SKM-1 treated with dmso at 0.1 percent for 144 hours (cell line): ENCODE measurements at regions not wholly inside any gene's neighbourhood (a gene's known extent, or its start where the extent isn't known, plus 50 kb on each side); places are given as distances from the start of the nearest gene placed in this dataset.
A peak's percentile ranks its signal among the peaks of the same experiment; 100 is the strongest.

Source experiments
- DNase-seq: peaks from one replicate; lab custom pipeline; 2025; ENCODE audit not compliant: unreplicated experiment; lab: John Stamatoyannopoulos, UW

DNA sequence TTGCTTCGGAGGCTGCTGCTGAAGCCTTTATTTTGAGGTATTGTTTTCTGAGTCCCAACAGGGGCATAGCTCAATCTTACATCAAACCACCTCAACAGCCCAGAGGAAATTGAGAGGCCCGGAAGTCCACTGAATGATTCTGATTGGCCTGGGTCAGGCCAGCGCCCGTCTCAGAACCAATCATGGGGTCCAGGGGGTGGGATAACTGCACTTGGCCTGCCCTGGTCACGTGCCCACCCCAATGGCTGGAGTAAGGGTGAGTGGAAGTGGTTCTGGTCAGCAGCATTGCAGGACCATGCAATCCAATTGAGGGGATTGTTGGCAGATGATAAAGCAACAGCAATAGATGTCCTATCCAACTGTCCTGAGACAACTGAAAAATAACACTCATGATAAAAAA is 190.6 kb downstream of the HERPUD2 start:
- no peak for DNase-seq

DNA sequence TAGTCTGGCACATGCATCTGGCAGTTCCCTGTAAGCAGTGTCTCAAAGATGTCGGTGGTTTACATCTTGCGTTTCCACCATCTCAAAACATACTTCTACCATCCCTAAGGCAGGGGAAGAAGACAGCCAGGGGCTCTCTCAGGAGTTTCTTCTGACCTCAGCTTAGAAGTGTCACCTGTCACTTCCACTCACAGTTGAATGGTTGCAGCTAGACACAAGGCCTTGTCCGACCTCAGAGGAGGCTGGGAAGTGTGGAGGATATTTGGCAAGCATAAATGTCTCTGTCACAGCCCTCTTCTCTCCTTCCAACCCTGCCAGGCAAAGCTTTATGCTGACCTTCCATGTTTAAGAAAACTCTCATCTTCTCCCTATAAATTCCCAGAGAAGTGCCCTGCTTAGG is 193.3 kb downstream of the HERPUD2 start:
- DNase-seq, result no peak

DNA sequence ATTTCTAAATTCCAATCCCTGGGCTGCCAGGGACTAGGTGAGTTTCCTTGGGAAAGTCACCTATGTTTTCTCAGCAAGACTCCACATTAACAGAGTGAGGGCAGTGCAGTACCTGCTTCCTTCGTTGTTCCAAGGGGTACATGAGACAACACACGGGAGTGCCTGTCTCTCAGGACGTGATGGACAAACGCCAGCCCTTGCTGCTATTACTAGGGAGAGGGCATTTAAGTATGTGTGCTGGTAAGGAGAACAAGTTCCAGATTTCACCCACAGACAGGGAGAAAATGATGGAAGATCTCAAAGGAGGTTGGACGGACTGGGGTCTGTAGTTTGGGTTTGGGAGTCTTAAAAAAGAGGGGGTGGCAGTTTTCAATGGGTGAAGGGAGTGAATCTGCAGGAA is 195.7 kb downstream of the HERPUD2 start:
- DNase-seq, result no peak

DNA sequence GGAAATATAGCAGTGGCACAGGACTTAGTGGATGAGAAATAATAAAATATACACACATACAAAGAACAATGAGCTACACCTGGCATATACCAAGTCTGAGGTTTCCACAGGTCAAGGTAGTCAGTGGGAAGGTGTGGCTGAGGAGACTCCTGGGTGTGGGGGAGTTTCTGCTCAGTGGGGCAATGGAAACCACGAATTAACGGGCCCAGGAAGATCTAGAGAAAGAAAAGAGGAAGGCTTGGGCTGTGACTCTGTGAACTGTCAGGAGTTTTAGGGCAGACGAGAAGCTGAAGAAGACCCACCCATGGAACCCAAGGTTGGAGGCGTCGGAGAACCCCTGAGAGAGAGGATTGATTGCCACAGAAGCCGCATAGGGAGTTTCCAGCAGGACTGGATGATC is 196.5 kb downstream of the HERPUD2 start:
- peak; percentile 49 for DNase-seq

DNA sequence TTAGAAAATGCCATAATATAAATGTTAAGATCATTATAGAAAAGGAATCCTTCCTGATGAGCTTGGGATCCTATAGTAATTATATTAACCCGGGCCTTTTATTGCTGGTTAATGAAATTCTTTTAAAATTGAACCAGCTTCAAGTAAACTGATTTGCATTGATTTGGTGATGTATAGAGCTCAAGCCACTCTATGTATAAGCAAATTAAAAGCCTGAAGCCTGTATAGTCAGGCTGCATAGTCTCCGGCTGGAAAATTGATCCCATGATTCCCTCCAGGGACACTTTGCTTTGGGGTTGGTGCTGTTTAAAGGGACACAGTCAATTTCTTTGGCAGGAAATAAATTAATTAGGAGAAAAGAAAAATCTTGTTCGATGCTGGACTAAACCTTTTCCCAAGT is 199.1 kb downstream of the HERPUD2 start:
- DNase-seq, result no peak

DNA sequence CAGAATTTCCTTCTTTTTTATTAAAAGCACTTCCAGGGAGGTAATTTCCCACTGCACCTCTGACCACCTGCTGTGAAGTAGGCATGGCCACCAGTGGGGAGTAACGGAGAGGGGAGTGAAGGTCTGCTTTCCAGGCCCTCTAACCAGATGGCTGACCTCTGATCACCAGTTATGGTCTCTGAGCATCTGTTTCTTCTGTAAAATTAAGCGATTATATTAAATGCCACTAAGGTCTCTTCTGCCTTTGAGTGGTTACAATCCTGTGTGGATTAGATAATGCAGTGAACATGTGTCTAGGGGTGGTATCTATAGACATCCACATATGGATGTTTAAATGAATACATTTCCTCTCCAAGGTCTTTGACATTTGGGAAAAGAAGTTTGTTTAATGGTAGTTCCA is 199.6 kb downstream of the HERPUD2 start:
- DNase-seq, result no peak

DNA sequence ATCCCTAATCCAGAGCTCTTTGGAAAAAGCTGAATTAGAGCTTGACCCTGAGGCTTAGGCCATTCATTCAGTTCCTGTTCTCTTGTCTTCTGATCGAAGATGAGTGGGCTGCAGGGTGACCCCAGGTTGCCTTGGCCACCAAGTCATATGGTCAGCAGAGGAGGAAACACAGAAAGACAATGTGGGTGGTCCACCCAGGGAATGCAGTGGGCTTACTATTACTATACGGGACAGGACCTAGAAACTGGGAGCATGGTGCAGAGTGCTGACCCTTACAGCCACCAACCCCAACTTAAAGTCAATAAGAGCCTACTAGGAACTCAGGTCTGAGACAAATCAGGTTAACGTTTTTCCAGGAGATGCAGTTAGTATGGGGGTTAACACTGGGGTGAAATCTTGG is 200.5 kb downstream of the HERPUD2 start:
- DNase-seq, result no peak

DNA sequence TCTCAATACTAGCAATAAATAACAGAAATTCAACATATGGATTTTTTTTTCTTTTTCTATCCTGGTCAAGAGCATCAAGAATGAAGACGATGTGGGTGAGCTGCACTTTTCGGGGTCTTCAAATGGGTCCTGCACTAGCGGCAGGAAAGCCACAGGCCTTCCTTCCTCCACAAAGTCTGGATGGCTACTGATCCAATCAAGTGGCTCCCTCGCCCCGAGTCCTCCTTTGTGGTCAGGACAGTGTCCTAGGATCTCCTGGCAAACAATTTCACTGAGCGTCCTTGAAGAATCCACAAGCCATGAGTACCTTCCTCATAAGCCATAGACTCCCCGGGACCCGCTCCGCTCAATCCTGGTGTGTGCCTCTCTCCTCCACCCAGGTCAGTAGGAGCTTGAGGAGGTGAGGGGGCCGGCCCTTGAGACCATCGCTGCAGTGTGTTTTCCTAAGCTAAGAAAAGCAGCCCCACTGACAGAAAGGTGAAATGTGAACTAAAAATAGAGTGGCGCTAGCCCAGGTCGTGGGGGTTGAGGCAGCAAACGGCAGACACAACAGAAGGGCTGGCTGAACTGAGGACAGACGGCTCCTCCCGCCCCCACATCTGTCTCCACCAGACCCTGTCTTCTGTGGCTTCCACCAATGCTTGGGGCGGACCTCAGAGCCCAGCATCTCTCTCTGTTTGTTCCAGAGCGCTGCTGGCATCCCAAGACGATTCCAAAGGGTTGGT is 202.3 kb downstream of the HERPUD2 start:
- no peak for DNase-seq

DNA sequence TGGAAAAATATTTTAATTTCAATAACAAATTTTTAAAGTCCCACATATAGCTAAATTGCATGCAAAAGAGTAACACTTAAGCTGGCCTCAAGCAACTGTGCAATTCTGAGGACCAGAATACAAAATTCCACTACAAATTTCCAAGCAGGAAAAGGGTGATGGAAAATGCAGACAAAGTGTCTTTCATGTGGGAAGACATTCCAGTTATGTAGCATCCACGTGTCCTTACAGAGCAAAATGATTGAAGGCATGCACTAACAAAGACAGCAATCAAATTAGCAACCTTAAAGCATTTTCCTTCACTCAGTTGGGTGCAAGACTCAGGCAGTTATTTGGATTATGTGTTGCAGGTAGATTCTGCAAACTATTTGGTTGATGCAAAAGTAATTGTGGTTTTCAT is 203.7 kb downstream of the HERPUD2 start:
- DNase-seq, result no peak

DNA sequence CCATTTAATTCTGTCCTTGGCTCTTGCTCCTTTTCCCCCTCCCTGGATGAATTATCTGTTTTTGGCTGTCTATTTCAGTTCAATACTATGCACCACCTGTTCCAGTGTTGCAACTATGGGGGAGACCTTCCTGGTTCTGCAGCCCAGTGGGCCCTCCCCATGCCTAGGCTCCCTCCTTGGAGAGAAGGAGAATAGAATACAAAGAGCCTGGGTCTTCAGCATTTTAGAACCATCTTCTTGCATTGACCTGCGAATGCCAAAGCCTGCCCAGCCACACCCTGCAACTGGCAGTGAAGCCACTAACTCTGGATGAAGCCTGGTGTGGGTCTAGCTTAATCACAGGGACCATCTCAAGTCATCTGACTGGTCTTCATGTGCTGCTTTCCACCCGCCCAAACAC is 207.1 kb downstream of the HERPUD2 start:
- DNase-seq, result no peak

DNA sequence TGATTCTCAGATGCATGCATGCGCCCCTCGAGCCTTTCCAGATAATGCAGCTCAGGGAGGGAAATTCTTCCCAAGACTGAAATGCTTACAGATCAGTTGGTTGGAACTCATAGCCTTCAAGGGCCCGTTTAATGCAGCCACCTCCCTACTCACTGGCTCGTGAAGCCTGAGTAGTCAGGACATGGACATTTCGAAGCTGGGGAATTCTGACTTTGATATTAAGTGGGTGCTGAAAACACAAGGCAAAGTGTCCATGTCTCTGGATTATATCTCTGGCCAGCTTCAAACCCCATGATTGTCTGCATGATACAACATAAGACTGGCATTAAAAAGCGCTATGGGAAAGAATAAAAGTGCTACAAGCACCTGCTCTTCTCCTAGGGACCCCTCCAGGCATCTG is 207.5 kb downstream of the HERPUD2 start:
- no peak for DNase-seq

DNA sequence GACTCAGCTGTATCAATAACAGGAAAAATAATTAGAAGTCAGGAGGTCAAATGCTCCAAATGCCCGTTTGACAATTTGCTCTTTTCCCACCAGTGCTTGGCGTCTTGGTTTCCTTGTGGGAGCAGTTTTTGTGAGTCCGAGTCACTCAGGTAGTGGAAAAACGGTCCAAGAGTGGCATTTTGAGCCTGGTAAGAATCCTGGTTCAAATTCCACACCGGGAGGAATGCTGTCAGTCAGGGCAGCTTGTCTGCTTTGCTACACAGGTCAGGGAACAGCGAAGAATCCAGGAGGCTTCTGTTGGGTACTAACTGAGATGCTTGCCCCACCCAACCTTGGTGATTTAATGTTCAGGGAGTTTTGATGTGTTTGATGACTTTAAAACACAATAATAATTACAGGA is 209.5 kb downstream of the HERPUD2 start:
- no peak for DNase-seq

DNA sequence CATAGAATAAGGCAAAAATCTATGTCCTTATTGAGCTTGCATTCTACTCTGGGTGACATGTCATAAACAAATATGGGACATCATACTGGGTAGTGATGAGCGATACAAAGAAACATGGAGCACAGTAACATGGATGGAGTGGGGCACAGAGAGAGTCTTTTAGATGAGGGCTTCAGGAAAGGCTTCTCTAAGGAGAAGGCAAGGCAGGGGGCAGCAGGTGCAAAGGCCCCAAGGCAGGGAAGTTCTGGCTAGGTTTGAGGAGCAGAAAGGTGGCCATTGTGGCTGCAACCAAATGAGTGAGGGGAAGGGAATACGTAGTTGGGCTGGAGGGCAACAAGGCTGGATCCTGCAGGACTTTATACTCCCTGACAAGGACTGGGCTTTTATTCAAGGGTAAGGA is 211.4 kb downstream of the HERPUD2 start:
- no peak for DNase-seq

DNA sequence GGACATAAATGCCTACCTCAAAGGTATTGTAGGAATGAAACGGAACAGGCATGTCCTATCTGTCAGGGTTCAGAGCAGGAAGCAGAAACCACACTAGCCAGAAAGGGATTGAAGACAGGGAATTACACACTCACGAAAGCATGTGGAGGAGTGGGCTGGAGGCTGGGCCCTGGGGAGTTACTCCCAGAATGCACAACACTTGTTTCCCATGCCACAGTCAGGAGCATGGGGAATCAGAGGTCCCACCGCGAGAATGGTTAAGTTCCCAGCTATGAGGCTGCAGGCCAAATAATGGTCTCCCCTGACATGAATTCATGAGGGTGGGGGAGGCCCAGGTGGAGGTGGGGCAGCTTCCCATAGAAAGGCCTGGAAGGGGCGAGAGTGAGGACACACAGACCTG is 212.7 kb downstream of the HERPUD2 start:
- DNase-seq, result no peak

DNA sequence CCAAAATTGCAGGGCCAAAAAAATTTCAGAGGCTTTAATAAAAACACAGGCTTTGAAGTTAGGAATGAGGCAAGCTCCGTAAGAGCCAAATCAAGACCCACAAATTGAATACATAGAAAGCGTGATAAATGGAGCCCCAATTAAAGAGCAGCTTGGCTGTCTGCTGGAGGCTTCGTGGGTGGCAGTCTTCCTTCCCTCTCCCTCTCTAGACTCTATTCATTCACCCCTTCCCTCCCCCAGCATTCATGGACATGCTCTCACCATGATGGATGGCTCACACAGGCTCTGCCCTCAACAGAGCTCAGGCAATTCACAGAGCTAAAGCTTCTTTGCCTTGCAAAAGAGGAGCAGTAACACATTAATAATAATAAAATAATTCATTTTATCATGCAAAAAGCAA is 214.1 kb downstream of the HERPUD2 start:
- no peak for DNase-seq

DNA sequence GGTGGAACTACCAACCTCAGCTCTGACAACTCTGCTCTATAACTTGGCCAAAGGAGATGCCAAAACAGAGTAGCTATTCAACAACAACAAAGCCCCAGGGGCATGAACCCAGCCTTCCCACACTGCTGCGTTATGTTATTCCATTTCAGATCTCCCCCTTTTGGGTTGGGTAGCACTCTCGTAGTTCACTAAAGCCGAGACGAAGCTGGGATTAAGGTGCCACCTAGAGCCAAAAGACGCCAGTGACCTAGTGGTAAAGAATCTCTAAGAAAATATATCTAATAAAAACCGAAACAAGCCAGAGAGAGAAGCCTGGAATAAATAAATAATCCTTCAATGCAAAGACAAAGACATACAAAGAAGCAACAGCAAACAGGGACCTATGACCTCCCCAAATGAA is 217.3 kb downstream of the HERPUD2 start:
- DNase-seq, result no peak

DNA sequence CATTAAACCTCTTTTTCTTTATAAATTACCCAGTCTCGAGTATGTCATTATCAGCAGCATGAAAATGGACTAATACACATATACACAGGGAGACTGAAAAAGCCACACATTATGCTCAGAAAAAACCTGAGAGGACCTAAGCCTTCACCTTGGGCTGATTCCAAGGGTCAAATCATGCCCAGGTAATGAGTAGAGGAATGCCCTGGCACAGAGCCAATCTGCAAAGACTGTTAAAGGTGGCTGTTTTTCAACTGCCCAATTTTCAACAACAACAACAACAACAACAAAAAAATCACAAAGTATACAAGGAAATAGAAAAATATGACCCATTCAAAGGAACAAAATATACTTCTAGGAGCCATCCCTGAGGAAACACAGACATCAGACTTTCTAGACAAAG is 220.2 kb upstream of the TBX20 start:
- DNase-seq, result no peak

DNA sequence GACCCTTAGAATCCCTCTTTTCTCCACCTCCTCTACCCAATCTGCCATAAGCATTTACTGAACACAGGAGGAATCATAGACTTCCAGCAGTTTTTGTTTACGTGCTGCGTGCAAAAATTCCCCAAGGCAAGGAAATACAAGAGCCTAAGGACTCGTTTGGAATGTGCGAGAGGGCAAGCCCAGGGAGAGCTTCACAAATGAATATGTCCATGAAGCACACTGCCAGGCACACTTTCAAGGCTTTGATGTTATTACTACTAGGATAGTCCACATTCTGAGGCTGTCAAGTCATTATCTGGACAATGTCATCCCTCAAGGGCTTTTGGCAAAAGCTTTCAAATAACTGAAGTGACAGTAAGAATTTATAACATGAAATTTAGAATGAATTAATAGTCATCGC is 214.7 kb upstream of the TBX20 start:
- no peak for DNase-seq

DNA sequence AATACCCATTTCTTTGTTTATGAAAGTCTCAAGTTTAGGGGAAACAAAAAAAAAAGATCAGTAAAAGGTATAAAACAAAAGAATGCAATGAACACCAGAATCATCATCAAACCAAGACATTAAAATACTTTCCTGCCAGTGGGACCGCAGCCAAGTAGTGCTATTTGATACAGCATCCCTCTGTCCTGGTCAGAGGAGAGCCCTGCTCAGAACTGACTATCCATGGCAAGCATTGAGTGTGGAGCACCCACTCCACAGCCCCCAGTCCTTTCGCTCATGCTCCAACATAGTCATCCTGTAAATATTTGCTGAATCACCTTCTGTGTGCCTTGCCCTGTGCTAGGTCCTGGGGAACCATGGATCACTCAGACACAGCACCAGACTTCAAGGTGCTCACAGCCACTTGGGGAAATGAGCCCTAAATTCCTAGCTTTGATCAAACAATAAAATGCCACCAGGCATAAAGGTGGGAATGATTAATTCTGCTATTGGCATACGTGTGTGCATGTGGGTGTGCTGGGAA is 213.6 kb upstream of the TBX20 start:
- DNase-seq, result no peak

DNA sequence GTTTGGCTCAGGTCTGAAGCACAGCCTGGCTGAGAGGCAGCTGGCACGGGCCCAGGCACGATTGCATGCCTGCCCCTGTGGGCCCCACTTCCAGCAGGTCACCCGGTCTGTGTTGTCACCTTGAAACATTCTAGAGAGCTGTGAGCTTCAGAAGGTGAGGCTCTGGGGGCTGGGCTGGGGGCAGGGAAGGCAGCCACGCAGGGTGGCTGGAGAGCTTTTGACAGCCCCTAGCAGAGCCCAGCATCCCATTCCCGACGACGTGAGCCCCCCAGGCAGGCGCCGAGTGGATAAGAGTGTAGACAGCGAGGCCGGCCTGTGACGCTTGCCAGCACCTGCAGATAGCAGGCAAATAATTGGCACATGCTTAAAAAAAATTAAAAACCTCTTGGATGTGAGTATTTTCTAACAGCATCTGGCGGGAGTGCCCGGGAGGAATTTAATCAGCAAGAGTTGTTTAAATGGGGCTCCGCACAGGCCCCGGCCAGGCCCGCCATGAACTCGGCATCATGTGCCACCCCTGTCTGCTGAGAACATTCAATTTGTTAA is 212.0 kb upstream of the TBX20 start:
- DNase-seq, result no peak

DNA sequence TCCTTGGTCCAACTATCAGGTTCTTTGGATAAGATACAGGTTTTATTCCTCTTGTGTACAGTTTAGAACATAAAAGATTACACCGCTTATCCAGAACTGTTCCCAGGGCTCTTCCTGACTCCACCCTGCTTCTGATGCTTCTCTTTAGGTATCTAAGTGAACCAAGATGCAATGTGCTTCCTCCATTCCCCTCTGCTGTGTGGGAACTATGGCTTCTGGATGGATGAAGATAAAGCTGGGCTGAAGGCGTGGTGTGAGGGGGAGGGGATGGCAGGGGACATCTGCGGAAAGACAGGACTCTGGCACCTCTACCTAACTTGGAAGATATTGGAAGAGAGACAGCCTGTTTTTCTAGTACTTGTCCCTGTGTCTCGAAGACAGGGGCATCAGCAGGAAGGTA is 209.9 kb upstream of the TBX20 start:
- DNase-seq, result no peak

DNA sequence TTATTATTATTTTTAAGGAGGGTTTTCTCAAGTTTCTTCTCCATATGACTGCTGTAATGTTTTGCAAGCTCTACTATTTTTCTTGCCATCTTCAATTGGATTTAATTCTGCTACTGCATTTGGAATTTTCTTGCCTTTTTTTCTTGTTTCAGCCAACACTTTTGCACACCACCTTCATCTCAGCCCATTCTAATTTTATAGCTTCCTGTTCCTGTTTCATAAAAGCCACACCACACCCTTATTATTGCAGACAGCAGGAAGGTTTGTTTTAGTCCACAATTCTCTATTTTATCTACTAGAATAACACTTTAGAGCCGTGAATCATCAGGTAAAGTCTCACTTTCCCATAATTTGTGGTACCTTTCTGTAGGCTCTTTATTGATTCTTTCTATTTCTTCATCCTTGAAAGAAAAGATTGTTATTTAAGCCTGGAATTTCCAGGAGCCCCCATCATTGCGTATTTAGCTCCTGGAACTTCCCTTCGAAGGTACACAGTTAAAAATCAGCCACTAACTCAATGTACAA is 209.3 kb upstream of the TBX20 start:
- no peak for DNase-seq
